ENCODE measurements at regions not wholly inside any gene's neighbourhood (a gene's known extent, or its start where the extent isn't known, plus 50 kb on each side); places are given as distances from the start of the nearest gene placed in this dataset.

GRCh38 chr10:61548364-61548763 is 95.2 kb upstream of the TMEM26 start:
- DNase-seq (ENCODE audit: insufficient read length, low spot score): no peak
- no peak for FAIRE-seq

- FAIRE-seq: no peak
- no peak for DNase-seq (ENCODE audit: insufficient read length, low spot score)
Measured at GRCh38 chr10:61547297-61547696, 94.1 kb upstream of the TMEM26 start.

- DNase-seq (ENCODE audit: insufficient read length, low spot score): no peak
- no peak for FAIRE-seq
Measured at GRCh38 chr10:61545170-61545569, 92.0 kb upstream of the TMEM26 start.

GRCh38 chr10:61543831-61544230 is 90.7 kb upstream of the TMEM26 start:
- FAIRE-seq (no peak), DNase-seq (ENCODE audit: insufficient read length, low spot score) (no peak)

GRCh38 chr10:61542596-61542995 is 89.4 kb upstream of the TMEM26 start:
- FAIRE-seq (no peak), DNase-seq (ENCODE audit: insufficient read length, low spot score) (no peak)

GRCh38 chr10:61541960-61542359 is 88.8 kb upstream of the TMEM26 start:
- FAIRE-seq (no peak), DNase-seq (ENCODE audit: insufficient read length, low spot score) (no peak)

GRCh38 chr10:61539876-61540275 is 86.7 kb upstream of the TMEM26 start:
- no peak for FAIRE-seq

GRCh38 chr10:61529208-61529607 is 76.0 kb upstream of the TMEM26 start:
- DNase-seq (ENCODE audit: insufficient read length, low spot score): no peak
- no peak for FAIRE-seq

More at GRCh38 chr10:61539876-61540275, 86.7 kb upstream of the TMEM26 start:
- no peak for DNase-seq (ENCODE audit: insufficient read length, low spot score)

- DNase-seq (ENCODE audit: insufficient read length, low spot score) (no peak), FAIRE-seq (no peak)
Measured at GRCh38 chr10:61503051-61503450, 49.9 kb upstream of the TMEM26 start.

Data from GM19239 (cell line).